ENCODE measurements at regions not wholly inside any gene's neighbourhood (a gene's known extent, or its start where the extent isn't known, plus 50 kb on each side); places are given as distances from the start of the nearest gene placed in this dataset.

DNA sequence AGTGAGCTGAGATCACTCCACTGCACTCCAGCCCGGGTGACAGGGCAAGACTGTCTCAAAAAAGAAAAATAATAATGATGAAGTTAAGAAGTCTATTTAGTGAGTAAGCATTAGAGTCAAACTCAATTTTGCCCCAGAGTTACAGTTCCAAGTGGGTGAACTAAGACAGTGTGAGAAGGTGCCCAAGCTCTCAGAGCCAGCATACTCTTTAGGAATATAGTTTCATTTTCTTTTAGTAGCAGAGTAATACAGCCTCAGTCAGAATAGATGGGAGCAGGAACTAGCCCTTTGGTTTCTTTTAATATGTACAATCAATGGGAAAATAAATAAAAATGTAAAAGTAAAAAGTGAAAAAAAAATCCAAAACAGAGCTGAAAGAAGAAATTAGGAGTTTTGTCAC is 87.0 kb upstream of the ADGRF1 start:
- H3K36me3 Mint-ChIP-seq (ENCODE audit: low read depth) = no peaks in the 10 kb centered on the region
- H3K27ac Mint-ChIP-seq = no peak overlapping the region
- H3K9me3 Mint-ChIP-seq = no peaks in the 10 kb centered on the region
- H3K4me1 Mint-ChIP-seq (ENCODE audit: low read depth) = no peaks in the 10 kb centered on the region
- intact Hi-C loops (cut with micrococcal nuclease) = no loop called here
- DNase-seq (ENCODE audit: low spot score) = no peak
- H3K27me3 Mint-ChIP-seq (ENCODE audit: low read depth) = no peaks in the 10 kb centered on the region
- no peak overlapping the region for H3K4me3 Mint-ChIP-seq (ENCODE audit: low read depth)

DNA sequence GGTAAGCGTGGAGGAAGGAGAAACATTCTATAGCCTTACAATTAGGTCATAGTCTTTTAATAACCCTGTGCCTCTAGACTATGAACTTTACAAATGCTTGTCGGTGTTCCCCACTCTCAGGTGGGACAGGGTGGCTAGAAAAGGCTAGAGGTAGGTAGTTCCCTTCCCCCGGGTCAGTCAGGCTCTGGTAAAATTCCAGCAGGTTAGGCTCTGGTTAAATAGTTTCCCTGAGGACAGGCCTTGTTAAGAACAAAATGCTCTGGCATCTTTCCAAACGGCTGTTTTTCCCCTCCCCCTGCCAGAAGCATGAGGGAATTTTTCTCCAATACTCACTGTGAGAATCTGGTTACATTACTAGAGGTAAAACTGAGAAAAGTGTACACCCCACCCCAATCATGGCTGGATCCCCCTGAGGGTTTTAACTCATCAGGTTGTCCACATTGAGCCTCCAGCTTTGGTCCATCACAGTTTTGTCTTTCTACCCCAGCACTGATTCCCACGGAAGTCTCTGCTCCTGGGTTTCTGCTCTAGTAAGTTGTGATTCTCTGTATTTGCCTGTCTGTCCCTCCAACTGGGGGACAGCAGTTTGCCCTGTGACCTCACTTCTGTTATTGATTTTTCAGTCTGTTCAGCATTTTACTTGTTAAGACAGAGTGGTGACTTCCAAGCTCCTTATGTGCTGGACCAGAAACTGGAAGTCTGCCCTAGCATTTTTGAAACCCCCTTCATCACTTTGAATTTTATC is 84.7 kb upstream of the ADGRF1 start:
- H3K4me1 Mint-ChIP-seq (ENCODE audit: low read depth) = no peaks in the 10 kb centered on the region
- H3K27me3 Mint-ChIP-seq (ENCODE audit: low read depth) = peaks cover 2% of the 10 kb centered on the region
- H3K9me3 Mint-ChIP-seq = no peaks in the 10 kb centered on the region
- no peak overlapping the region for H3K4me3 Mint-ChIP-seq (ENCODE audit: low read depth)
- no peak for DNase-seq (ENCODE audit: low spot score)
- H3K27ac Mint-ChIP-seq = no peak overlapping the region
- H3K36me3 Mint-ChIP-seq (ENCODE audit: low read depth) = no peaks in the 10 kb centered on the region
- intact Hi-C loops (cut with micrococcal nuclease) = no loop called here

DNA sequence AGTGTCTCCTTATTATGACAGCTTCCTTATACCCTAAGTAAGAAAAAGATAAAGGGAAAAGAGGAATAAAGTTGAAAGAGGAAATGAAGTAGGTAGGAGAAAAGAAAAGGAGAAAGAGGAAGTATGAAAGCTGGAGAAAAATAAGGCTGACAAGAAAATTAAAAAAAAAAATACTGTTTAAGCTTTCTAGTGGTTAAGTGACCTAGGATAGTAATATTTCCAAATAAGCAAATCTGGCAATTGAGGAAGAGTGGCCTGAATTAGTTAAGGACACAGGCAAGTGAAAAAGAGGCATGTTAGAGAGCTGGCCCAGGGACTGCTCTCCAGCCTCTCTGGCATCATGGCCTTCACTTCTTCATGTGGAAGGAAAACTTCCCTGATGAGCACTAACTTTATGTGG is 76.5 kb upstream of the ADGRF1 start:
- no peak overlapping the region for H3K4me3 Mint-ChIP-seq (ENCODE audit: low read depth)
- no peak for DNase-seq (ENCODE audit: low spot score)
- no peak overlapping the region for H3K27ac Mint-ChIP-seq
- no peaks in the 10 kb centered on the region for H3K36me3 Mint-ChIP-seq (ENCODE audit: low read depth)
- H3K27me3 Mint-ChIP-seq (ENCODE audit: low read depth) = peaks cover 2% of the 10 kb centered on the region
- intact Hi-C loops (cut with micrococcal nuclease) = no loop called here
- no peaks in the 10 kb centered on the region for H3K4me1 Mint-ChIP-seq (ENCODE audit: low read depth)
- no peaks in the 10 kb centered on the region for H3K9me3 Mint-ChIP-seq

DNA sequence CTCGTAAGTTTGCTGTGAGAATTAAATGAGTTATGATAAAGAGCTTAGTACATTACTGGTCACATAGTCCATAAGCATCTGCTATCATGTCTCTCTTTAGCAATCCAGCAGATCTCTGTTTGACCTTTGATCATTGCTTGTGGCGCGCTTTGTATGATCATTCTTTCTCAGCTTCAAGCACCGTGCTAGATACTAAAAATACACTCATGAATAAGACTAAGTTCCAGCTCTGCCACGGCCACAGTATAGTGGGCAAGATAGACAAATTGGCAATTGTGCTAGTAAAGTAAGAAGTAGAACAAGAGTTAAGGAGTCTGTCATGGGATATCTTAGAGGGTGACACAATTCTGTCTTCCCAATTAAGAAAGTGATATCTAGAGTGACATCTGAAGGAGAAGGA is 75.2 kb upstream of the ADGRF1 start:
- H3K4me3 Mint-ChIP-seq (ENCODE audit: low read depth) = no peak overlapping the region
- no peaks in the 10 kb centered on the region for H3K4me1 Mint-ChIP-seq (ENCODE audit: low read depth)
- DNase-seq (ENCODE audit: low spot score) = no peak
- H3K9me3 Mint-ChIP-seq = no peaks in the 10 kb centered on the region
- no peak overlapping the region for H3K27ac Mint-ChIP-seq
- intact Hi-C loops (cut with micrococcal nuclease) = no loop called here
- no peaks in the 10 kb centered on the region for H3K36me3 Mint-ChIP-seq (ENCODE audit: low read depth)
- no peaks in the 10 kb centered on the region for H3K27me3 Mint-ChIP-seq (ENCODE audit: low read depth)

DNA sequence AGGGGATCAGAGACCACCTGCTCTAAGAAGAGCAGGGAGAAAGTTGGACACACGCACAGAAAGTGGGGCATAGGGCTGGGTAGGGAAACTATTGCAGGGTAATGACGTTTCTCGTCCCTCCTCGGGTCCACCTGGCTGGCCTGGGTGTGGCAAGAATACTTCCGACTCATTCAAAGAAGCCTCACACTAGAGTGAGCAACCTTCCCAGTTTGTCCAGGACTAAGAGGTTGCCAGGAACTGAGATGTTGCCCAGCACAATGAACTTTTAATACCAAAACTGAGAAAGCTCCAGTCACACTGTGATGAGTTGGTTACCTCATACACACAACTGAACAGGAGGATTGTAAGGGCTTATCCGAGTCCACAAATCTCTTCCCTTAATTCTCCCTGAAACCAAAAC is 74.5 kb upstream of the ADGRF1 start:
- no peaks in the 10 kb centered on the region for H3K9me3 Mint-ChIP-seq
- no peak for DNase-seq (ENCODE audit: low spot score)
- no peaks in the 10 kb centered on the region for H3K4me1 Mint-ChIP-seq (ENCODE audit: low read depth)
- intact Hi-C loops (cut with micrococcal nuclease) = no loop called here
- H3K27me3 Mint-ChIP-seq (ENCODE audit: low read depth) = no peaks in the 10 kb centered on the region
- H3K27ac Mint-ChIP-seq = no peak overlapping the region
- H3K36me3 Mint-ChIP-seq (ENCODE audit: low read depth) = no peaks in the 10 kb centered on the region
- no peak overlapping the region for H3K4me3 Mint-ChIP-seq (ENCODE audit: low read depth)

DNA sequence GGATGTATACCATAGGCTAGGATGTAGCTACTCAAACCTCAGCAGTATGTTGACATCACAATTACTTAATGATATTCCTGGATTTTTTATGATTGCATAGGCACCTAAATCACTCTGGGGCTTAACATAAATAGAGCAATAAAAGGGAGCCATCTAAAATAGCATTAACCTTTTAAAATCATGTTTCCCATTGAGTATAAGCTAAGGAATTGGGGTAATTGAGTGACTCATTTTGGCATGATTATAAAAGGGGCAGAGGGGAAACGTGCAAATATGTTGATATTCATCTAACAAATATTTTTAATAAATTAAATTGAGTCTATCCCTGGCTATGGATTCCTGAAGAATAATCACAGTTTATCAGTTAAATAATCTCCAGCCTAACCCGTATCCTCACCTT is 74.0 kb upstream of the ADGRF1 start:
- H3K4me3 Mint-ChIP-seq (ENCODE audit: low read depth) = no peak overlapping the region
- H3K27me3 Mint-ChIP-seq (ENCODE audit: low read depth) = no peaks in the 10 kb centered on the region
- H3K27ac Mint-ChIP-seq = no peak overlapping the region
- intact Hi-C loops (cut with micrococcal nuclease) = no loop called here
- no peaks in the 10 kb centered on the region for H3K4me1 Mint-ChIP-seq (ENCODE audit: low read depth)
- H3K36me3 Mint-ChIP-seq (ENCODE audit: low read depth) = no peaks in the 10 kb centered on the region
- no peaks in the 10 kb centered on the region for H3K9me3 Mint-ChIP-seq
- DNase-seq (ENCODE audit: low spot score) = no peak

DNA sequence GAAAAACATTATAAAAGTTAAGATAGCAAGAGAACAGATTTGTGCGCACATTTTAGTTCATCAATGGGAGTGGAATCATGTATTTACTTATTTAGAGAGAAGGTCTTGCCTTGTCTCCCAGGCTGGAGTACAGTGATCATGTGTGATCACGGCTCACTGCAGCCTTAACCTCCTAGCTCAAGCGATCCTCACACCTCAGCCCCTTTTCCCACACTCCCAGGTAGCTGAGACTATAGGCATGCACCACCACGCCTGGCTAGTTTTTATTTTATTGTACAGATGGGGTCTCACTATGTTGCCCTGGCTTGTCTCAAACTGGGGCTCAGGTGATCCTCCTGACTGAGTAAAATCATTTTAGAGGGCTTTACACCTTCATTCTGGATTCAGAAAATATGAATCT is 72.3 kb upstream of the ADGRF1 start:
- intact Hi-C loops (cut with micrococcal nuclease) = no loop called here

DNA sequence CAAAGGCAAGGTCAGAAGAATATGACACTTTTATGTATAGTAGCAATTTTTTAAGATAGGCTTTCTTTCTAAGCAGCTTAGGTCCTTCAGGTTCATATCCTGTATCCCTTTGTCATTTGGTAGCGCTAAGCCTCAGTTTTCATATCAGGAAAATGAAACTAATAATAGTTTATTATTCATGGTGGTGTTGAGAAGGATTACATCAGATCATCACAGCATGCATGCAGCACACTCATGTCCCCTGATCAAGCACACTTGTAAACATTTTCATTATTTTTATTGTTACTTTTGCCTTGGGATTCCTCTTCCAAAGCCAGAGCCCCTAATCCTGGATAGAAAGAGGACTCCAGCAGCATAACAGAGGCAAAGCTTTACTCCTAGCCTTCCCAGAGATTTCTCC is 70.2 kb upstream of the ADGRF1 start:
- DNase-seq (ENCODE audit: low spot score) = no peak
- no peak overlapping the region for H3K27ac Mint-ChIP-seq
- intact Hi-C loops (cut with micrococcal nuclease) = no loop called here
- H3K9me3 Mint-ChIP-seq = no peaks in the 10 kb centered on the region
- no peaks in the 10 kb centered on the region for H3K27me3 Mint-ChIP-seq (ENCODE audit: low read depth)
- H3K4me3 Mint-ChIP-seq (ENCODE audit: low read depth) = no peak overlapping the region
- H3K4me1 Mint-ChIP-seq (ENCODE audit: low read depth) = no peaks in the 10 kb centered on the region
- H3K36me3 Mint-ChIP-seq (ENCODE audit: low read depth) = no peaks in the 10 kb centered on the region

More for the DNA sequence above, 72.3 kb upstream of the ADGRF1 start:
- no peak overlapping the region for H3K4me3 Mint-ChIP-seq (ENCODE audit: low read depth)
- H3K9me3 Mint-ChIP-seq = no peaks in the 10 kb centered on the region
- H3K27me3 Mint-ChIP-seq (ENCODE audit: low read depth) = no peaks in the 10 kb centered on the region
- no peaks in the 10 kb centered on the region for H3K4me1 Mint-ChIP-seq (ENCODE audit: low read depth)
- no peak overlapping the region for H3K27ac Mint-ChIP-seq
- DNase-seq (ENCODE audit: low spot score) = no peak
- no peaks in the 10 kb centered on the region for H3K36me3 Mint-ChIP-seq (ENCODE audit: low read depth)

DNA sequence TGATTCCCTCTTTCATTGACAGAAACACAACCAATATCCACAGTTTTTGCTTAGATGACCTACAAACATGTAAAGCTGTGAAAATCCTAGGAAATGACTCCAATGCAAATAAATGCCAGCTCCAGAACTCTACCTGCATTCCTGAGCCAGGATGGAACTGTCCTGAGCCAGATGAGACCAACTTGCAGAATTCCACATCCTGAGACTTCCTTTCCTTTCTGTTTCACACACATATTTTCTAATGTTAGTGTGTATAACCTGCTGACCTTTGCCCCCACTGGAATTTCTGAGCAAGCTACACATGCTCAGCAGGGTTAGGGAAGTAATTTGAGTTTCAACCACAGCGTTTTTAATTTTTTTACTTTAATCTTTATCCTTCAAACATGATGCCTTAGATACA is 69.6 kb upstream of the ADGRF1 start:
- H3K27me3 Mint-ChIP-seq (ENCODE audit: low read depth) = no peaks in the 10 kb centered on the region
- H3K4me1 Mint-ChIP-seq (ENCODE audit: low read depth) = no peaks in the 10 kb centered on the region
- H3K27ac Mint-ChIP-seq = no peak overlapping the region
- H3K36me3 Mint-ChIP-seq (ENCODE audit: low read depth) = no peaks in the 10 kb centered on the region
- no peak for DNase-seq (ENCODE audit: low spot score)
- no peaks in the 10 kb centered on the region for H3K9me3 Mint-ChIP-seq
- no peak overlapping the region for H3K4me3 Mint-ChIP-seq (ENCODE audit: low read depth)
- intact Hi-C loops (cut with micrococcal nuclease) = no loop called here

DNA sequence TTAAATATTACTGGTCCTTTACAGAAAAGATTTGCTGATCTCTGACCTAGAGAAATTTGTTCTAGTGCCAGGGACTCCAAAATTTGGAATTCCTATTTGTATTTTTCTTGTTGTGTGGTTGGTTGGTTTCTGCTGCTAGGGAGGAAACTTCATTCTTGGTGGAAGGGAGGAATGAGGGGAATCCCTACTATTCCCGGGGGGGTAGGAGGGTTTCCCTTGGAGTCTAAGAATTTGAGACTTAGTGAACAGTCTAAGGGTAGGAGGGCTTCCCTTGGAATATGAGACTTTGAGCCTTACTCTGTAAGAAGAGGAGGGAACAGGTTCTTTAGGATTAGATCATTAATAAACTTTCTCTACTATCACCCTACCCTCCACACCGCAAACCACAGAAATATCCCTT is 67.1 kb upstream of the ADGRF1 start:
- H3K9me3 Mint-ChIP-seq = no peaks in the 10 kb centered on the region
- H3K4me1 Mint-ChIP-seq (ENCODE audit: low read depth) = no peaks in the 10 kb centered on the region
- no peaks in the 10 kb centered on the region for H3K36me3 Mint-ChIP-seq (ENCODE audit: low read depth)
- DNase-seq (ENCODE audit: low spot score) = no peak
- H3K27ac Mint-ChIP-seq = no peak overlapping the region
- no peaks in the 10 kb centered on the region for H3K27me3 Mint-ChIP-seq (ENCODE audit: low read depth)
- intact Hi-C loops (cut with micrococcal nuclease) = no loop called here
- H3K4me3 Mint-ChIP-seq (ENCODE audit: low read depth) = no peak overlapping the region

DNA sequence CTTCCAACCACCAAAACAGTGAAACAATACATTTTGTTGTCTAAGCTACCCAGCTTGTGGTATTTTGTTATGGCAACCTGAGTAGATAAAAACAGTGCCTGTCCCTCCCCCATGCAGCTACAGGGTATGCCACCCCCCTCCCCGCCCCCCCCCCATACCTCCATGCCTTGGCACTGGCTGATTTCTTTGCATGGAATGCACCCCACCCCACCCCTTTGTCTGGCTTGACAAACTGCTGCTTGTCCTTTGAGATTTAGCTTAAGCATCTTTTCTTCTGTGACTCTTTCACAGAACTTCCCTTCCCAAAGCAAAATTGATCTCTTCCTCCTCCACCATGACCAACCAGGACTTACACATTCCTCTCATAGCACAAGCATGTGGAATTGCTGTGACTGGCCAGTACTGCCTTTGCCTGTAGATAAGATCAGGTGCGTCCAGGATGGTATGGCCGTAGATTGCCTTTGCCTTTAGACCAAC is 64.6 kb upstream of the ADGRF1 start:
- Mint-ChIP-seq H3K27ac (no peak overlapping the region), H3K4me1 (ENCODE audit: low read depth) (no peaks in the 10 kb centered on the region), H3K36me3 (ENCODE audit: low read depth) (no peaks in the 10 kb centered on the region), H3K9me3 (no peaks in the 10 kb centered on the region), H3K4me3 (ENCODE audit: low read depth) (no peak overlapping the region), H3K27me3 (ENCODE audit: low read depth) (peaks cover 2% of the 10 kb centered on the region)
- no peak for DNase-seq (ENCODE audit: low spot score)
- intact Hi-C loops (cut with micrococcal nuclease) = no loop called here

DNA sequence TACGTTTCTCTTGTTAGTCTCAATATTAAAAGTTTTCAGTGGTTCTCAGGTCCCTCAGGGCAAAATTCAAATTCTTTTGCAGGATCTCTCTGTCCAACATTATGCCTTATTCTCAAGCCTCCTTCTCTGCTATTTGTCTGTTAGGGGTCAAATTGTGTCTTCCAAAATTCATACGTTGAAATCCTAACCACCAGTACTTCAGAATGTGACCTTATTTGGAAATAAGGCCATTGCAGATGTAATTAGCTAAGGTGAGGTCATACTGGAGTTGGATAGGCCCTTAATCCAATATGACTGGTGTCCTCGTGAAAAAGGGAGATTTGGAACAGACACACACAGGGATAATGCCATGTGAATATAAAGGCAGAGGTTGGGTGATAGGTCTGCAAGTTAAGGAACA is 64.1 kb upstream of the ADGRF1 start:
- Mint-ChIP-seq H3K9me3 (no peaks in the 10 kb centered on the region), H3K27ac (no peak overlapping the region), H3K36me3 (ENCODE audit: low read depth) (no peaks in the 10 kb centered on the region), H3K27me3 (ENCODE audit: low read depth) (peaks cover 2% of the 10 kb centered on the region), H3K4me3 (ENCODE audit: low read depth) (no peak overlapping the region), H3K4me1 (ENCODE audit: low read depth) (no peaks in the 10 kb centered on the region)
- intact Hi-C loops (cut with micrococcal nuclease) = no loop called here
- DNase-seq (ENCODE audit: low spot score) = no peak

DNA sequence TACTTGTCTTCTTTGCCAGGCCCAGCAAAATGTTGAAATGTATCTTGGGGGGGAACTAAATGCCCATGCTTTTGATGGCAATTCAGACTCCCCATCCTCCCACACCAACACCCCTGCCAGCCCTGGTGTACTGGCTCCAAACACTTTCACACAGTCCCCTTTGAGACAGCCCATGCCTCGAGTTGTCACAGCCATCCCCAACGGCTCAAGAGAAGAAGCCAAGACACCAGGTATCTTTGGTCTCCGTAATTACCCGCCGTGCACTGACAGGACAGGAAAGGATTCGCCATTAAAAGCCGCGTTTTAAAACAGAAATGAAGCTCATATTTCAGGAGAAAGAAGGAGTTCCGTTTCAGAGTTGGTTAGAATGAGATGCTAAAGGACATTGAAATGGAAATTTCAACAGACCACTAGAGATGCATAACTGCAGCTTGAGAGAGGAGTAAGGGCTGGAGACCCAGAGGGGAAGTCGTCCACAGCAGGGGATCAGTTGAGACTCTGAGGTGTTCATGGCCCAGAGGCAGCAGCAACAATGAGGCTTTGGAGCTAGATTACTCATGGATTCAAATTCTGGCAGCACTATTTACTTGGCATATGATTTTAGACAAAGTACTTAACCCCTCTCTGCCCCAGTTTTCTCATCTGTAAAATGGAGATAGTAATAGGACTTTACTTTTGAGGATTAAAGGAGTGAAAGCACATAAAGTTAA is 63.5 kb upstream of the ADGRF1 start:
- peaks cover 2% of the 10 kb centered on the region for H3K27me3 Mint-ChIP-seq (ENCODE audit: low read depth)
- no peak overlapping the region for H3K27ac Mint-ChIP-seq
- DNase-seq (ENCODE audit: low spot score) = no peak
- H3K9me3 Mint-ChIP-seq = no peaks in the 10 kb centered on the region
- intact Hi-C loops (cut with micrococcal nuclease) = no loop called here
- H3K36me3 Mint-ChIP-seq (ENCODE audit: low read depth) = no peaks in the 10 kb centered on the region
- H3K4me1 Mint-ChIP-seq (ENCODE audit: low read depth) = no peaks in the 10 kb centered on the region
- H3K4me3 Mint-ChIP-seq (ENCODE audit: low read depth) = no peak overlapping the region

Data from activated T-helper 2 cell treated with anti-CD3 and anti-CD28 coated beads, Interferon-gamma antibody, Interleukin-2, Interleukin-4, amounts not matched to agents 10 μg/mL and 5 μg/mL and 100 μg/mL, durations not matched to agents 14 hours and 24 hours and 36 hours (primary cell).